ENCODE measurements at regions not wholly inside any gene's neighbourhood (a gene's known extent, or its start where the extent isn't known, plus 50 kb on each side); places are given as distances from the start of the nearest gene placed in this dataset.

DNA sequence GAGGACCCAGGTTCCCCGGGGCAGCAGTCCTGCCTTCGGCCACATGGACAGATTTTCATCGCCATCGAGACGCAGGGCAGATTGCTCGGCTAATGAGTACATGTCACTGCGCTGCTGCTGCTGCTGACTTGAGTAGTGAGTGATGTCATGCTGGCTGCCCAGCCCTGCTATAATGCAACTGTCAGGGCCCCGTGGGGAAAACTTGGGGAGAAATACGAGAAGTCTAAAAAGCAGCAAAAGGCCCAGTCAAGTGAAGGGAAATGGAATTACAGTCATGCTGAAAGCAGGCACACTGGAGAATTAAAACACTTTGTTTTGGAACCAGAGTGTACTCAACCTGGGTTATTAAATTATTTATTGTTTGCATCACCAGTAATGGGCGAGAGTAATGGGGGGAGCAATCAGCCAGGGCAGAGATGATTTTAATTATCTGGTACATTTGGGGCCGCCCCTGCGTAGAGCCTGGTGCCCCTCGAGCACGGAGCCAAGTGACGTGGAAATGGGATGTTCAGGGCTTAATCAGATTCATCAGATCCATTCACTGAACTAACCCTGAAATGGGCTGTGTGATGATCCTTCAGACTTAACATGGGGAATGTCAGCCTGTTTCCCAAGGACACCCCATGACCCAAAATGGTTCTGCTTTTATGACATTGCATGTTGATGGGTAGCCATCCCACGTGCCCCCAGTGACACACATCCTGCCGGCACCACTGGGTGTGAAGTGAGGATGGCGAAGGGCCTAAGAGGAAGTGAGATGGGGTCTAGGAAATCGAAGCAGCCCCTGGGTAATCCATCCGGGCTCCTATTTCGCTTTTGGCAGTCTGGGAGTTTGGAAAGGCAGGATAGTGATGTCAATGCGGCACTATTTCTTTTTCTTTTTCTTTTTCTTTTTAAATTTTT lies 241.6 kb upstream of the CADM1 start:
- TF ChIP-seq, protein P1, sequence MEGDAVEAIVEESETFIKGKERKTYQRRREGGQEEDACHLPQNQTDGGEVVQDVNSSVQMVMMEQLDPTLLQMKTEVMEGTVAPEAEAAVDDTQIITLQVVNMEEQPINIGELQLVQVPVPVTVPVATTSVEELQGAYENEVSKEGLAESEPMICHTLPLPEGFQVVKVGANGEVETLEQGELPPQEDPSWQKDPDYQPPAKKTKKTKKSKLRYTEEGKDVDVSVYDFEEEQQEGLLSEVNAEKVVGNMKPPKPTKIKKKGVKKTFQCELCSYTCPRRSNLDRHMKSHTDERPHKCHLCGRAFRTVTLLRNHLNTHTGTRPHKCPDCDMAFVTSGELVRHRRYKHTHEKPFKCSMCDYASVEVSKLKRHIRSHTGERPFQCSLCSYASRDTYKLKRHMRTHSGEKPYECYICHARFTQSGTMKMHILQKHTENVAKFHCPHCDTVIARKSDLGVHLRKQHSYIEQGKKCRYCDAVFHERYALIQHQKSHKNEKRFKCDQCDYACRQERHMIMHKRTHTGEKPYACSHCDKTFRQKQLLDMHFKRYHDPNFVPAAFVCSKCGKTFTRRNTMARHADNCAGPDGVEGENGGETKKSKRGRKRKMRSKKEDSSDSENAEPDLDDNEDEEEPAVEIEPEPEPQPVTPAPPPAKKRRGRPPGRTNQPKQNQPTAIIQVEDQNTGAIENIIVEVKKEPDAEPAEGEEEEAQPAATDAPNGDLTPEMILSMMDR (IDR thresholded peaks at IDR 0.05): no peak
- TF ChIP-seq POLR2A (IDR thresholded peaks at IDR 0.05) (no peak), EP300 (IDR thresholded peaks at IDR 0.05) (no peak)
